IMR-90 (cell line): ENCODE measurements at regions not wholly inside any gene's neighbourhood (a gene's known extent, or its start where the extent isn't known, plus 50 kb on each side); places are given as distances from the start of the nearest gene placed in this dataset.

Experiments used
- ATAC-seq: fragments of 200-7000 bp; cut with Tn5 transposase; 2 replicates; pipeline ENCODE4 v1.9.1; 2020; ENCODE audit warnings: low read depth, mild to moderate bottlenecking, moderate library complexity
- BruUV-seq: library from RNA; stranded (reverse); fragments of 400-500 nt; replicated peaks from 2 replicates; lab custom pipeline; 2021; lab: Mats Ljungman, UMichigan
- CTCF ChIA-PET: fragments of 300-600 bp; formaldehyde crosslinking; extraction: SDS; loops from one replicate; lab custom pipeline; 2021; ENCODE audit warnings: antibody characterized with exemption; lab: Yijun Ruan, JAX
- POLR2A ChIA-PET: fragments of 300-600 bp; sonication (Branson Sonifier 250); formaldehyde crosslinking; loops from one replicate; lab custom pipeline; 2022; ENCODE audit warnings: antibody characterized with exemption; ENCODE audit not compliant: unreplicated experiment; lab: Charles Lee
- DNase-seq: peaks from one replicate; pipeline ENCODE4 v3.0.0; 2013
- H2AFZ ChIP-seq: replicated peaks from 2 replicates; pipeline ENCODE3; 2013; ENCODE audit warnings: low read length, mild to moderate bottlenecking; ENCODE audit not compliant: poor library complexity
- H2AK5ac ChIP-seq: 2 replicates; pipeline ENCODE4 v1.6.1; 2013; ENCODE audit warnings: low read depth, low read length, inconsistent platforms
- H2AK9ac ChIP-seq: replicated peaks from 2 replicates; pipeline ENCODE3; 2013; ENCODE audit warnings: mild to moderate bottlenecking, low read depth, low read length, moderate library complexity; ENCODE audit not compliant: poor library complexity
- H2BK120ac ChIP-seq: 2 replicates; pipeline ENCODE4 v1.6.1; 2013; ENCODE audit warnings: low read depth, low read length, inconsistent platforms
- H2BK15ac ChIP-seq: 3 replicates; pipeline ENCODE4 v1.6.1; 2013; ENCODE audit warnings: low read depth, low read length, inconsistent platforms
- H2BK20ac ChIP-seq: 2 replicates; pipeline ENCODE4 v1.6.1; 2013; ENCODE audit warnings: low read depth, mild to moderate bottlenecking, inconsistent platforms, low read length, moderate library complexity
- H2BK5ac ChIP-seq: 2 replicates; pipeline ENCODE4 v1.6.1; 2013; ENCODE audit warnings: mild to moderate bottlenecking, low read depth, low read length, inconsistent platforms; ENCODE audit not compliant: poor library complexity, severe bottlenecking
- H3K14ac ChIP-seq: replicated peaks from 2 replicates; pipeline ENCODE4 v1.6.1; 2013; ENCODE audit warnings: low read depth, low read length, inconsistent platforms
- H3K18ac ChIP-seq: 2 replicates; pipeline ENCODE4 v1.6.1; 2013; ENCODE audit warnings: low read depth, low read length, control low read depth
- H3K23ac ChIP-seq: 2 replicates; pipeline ENCODE4 v1.6.1; 2013; ENCODE audit warnings: low read depth, low read length, inconsistent platforms
- H3K27ac ChIP-seq: 2 replicates; pipeline ENCODE4 v1.5.1; 2013; ENCODE audit warnings: mild to moderate bottlenecking, control low read depth, low read length; ENCODE audit not compliant: insufficient read depth
- H3K27me3 ChIP-seq: 2 replicates; pipeline ENCODE4 v1.6.1; 2013; ENCODE audit warnings: low read length; ENCODE audit not compliant: control insufficient read depth, insufficient read depth
- H3K36me3 ChIP-seq: 2 replicates; pipeline ENCODE4 v1.6.1; 2013; ENCODE audit warnings: low read length, mixed read lengths; ENCODE audit not compliant: control insufficient read depth, insufficient read depth
- H3K4ac ChIP-seq: 2 replicates; pipeline ENCODE4 v1.6.1; 2013; ENCODE audit warnings: low read depth, low read length, inconsistent platforms
- H3K4me1 ChIP-seq: 2 replicates; pipeline ENCODE4 v1.6.1; 2013; ENCODE audit warnings: low read length, mixed read lengths; ENCODE audit not compliant: control insufficient read depth, insufficient read depth
- H3K4me2 ChIP-seq: 2 replicates; pipeline ENCODE4 v1.6.1; 2013; ENCODE audit warnings: low read depth, mild to moderate bottlenecking, control low read depth, low read length, moderate library complexity
- H3K4me3 ChIP-seq: 2 replicates; pipeline ENCODE4 v1.5.1; 2013; ENCODE audit warnings: low read depth, mild to moderate bottlenecking, control low read depth, low read length, moderate library complexity; ENCODE audit not compliant: insufficient read depth
- H3K56ac ChIP-seq: 2 replicates; pipeline ENCODE4 v1.6.1; 2013; ENCODE audit warnings: low read length, inconsistent platforms; ENCODE audit not compliant: insufficient read depth; ENCODE audit errors: extremely low read depth
- H3K79me1 ChIP-seq, 2 experiments: 2 replicates each; pipeline ENCODE4 v1.6.1; 2013; ENCODE audit warnings: low read length in 2 of 2, inconsistent platforms in 1 of 2, low read depth in 1 of 2
- H3K9ac ChIP-seq: 2 replicates; pipeline ENCODE4 v1.6.1; 2013; ENCODE audit warnings: low read depth, low read length, control low read depth
- H3K9me1 ChIP-seq: 2 replicates; pipeline ENCODE4 v1.6.1; 2013; ENCODE audit warnings: low read length, inconsistent platforms; ENCODE audit not compliant: insufficient read depth
- H3K9me3 ChIP-seq: 2 replicates; pipeline ENCODE4 v1.6.1; 2013; ENCODE audit warnings: low read length; ENCODE audit not compliant: control insufficient read depth, insufficient read depth
- H4K20me1 ChIP-seq: 2 replicates; pipeline ENCODE4 v1.6.1; 2013; ENCODE audit warnings: low read length, inconsistent platforms; ENCODE audit not compliant: insufficient read depth
- H4K5ac ChIP-seq: 2 replicates; pipeline ENCODE4 v1.6.1; 2013; ENCODE audit warnings: mild to moderate bottlenecking, low read depth, low read length, control low read depth
- H4K8ac ChIP-seq, 2 experiments: 2 replicates each; pipeline ENCODE4 v1.6.1; 2013; ENCODE audit warnings: low read depth in 2 of 2, low read length in 2 of 2, control low read depth in 1 of 2, inconsistent platforms in 1 of 2
- H4K91ac ChIP-seq: 2 replicates; pipeline ENCODE4 v1.6.1; 2013; ENCODE audit warnings: low read depth, low read length, inconsistent platforms; ENCODE audit not compliant: insufficient read depth
- MXI1 ChIP-seq: IDR thresholded peaks from 2 replicates; pipeline ENCODE4 v1.6.1; 2012; ENCODE audit warnings: low read depth, mild to moderate bottlenecking, low read length, moderate library complexity, borderline replicate concordance
- RAD21 ChIP-seq: IDR thresholded peaks from 2 replicates; pipeline ENCODE4 v1.6.1; 2012; ENCODE audit warnings: low read length, improper control_type of control experiment
- WGBS, 2 experiments: methylation state at CpG; one replicate each; pipeline versions ENCODE4 v1.1.5 to v1.1.7; 2013; ENCODE audit warnings: missing lambda C conversion rate in 2 of 2; ENCODE audit not compliant: insufficient read length in 1 of 2; ENCODE audit errors: extremely low coverage in 2 of 2; 5-methylcytosine and 5-hydroxymethylcytosine counted together
- dilution Hi-C: fragments of 300-500 bp; cut with HindIII; formaldehyde crosslinking; loops from one replicate; pipeline ENCODE4 v1.14.3; 2018; ENCODE audit warnings: low sequenced_read_pairs; ENCODE audit not compliant: unreplicated experiment
- in situ Hi-C: fragments of 300-500 bp; cut with MboI; formaldehyde crosslinking; loops from 3 replicates; pipeline ENCODE4 v1.14.3; 2019; ENCODE audit warnings: low sequenced_read_pairs, inconsistent platforms, mixed read lengths
- intact Hi-C: fragments of 100-400 bp; cut with micrococcal nuclease; formaldehyde crosslinking; loops from 2 replicates; pipeline ENCODE4 v1.10.0; 2022

DNA sequence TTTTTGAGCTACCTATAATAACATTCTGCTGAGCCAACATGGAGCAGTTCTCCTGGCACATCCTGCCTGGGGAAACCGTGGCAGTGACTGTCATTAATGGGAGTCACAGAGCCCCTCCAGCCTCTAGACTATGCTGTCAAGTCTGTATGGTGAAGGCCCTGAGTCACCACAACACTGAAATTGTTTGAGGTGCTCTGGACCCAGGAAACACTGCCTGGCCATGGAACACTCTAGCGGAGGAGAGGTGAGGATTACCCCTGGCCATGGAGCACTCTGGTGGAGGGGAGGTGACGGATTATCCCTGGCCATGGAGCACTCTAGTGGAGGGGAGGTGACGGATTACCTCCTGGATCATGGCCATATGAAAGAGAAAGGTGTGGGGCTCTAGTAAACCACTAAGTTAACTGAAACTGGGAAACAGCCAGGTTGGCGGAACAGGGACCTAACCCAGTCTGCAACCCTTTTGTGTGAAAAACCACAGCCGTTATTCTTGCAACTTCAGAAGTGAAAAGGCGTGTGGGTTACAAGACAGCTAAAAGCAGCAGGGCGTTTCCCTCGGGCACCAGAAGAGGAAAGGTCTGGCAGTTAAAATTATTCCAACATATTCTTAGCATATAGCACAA is 156.7 kb downstream of the KCNJ12 start:
- Histone ChIP-seq H4K91ac (no peak overlapping the region), H3K27me3 (no peaks in the 10 kb centered on the region), H4K5ac (no peak overlapping the region), H2AFZ (no peak overlapping the region), H3K14ac (no peak overlapping the region), H3K9me1 (peaks cover 8% of the 10 kb centered on the region; the same call in 1 of the 2 replicates), H2BK5ac (no peak overlapping the region), H2BK15ac (no peak overlapping the region), H3K18ac (no peak overlapping the region), H2AK5ac (no peak overlapping the region), H3K4ac (no peak overlapping the region), H3K4me3 (no peak overlapping the region), H3K79me1 (peaks cover 33 to 67% of the 10 kb centered on the region in 2 experiments), H2BK20ac (no peak overlapping the region), H2AK9ac (no peak overlapping the region), H3K27ac (no peak overlapping the region), H2BK120ac (no peak overlapping the region), H3K23ac (no peak overlapping the region), H4K20me1 (peaks cover 55% of the 10 kb centered on the region), H3K9ac (no peak overlapping the region), H4K8ac (no peak overlapping the region), H3K9me3 (no peaks in the 10 kb centered on the region), H3K56ac (no peak overlapping the region), H3K36me3 (peaks cover 37% of the 10 kb centered on the region), H3K4me1 (no peaks in the 10 kb centered on the region; the same call in 1 of the 2 replicates), H3K4me2 (no peak overlapping the region)
- TF ChIP-seq RAD21 (no peak), MXI1 (no peak)
- WGBS, 2 experiments = 80% methylated on average over 1 of the region's 9 CpGs; no CpG with 5 or more reads in 1 of the 2 experiments
- dilution Hi-C loops = no loop called here
- ChIA-PET CTCF (no interaction called here), POLR2A (no interaction called here)
- BruUV-seq = no TSS peak
- ATAC-seq = no peak
- in situ Hi-C loops = no loop called here
- no peak for DNase-seq
- intact Hi-C loops = no loop called here
